Activated CD4-positive, alpha-beta T cell treated with anti-CD3 and anti-CD28 coated beads, Interleukin-2, amount 10 ng/mL, durations not matched to agents 7 days and 5 days (primary cell): ENCODE measurements at regions not wholly inside any gene's neighbourhood (a gene's known extent, or its start where the extent isn't known, plus 50 kb on each side); places are given as distances from the start of the nearest gene placed in this dataset.

Experiments
- CTCF ChIA-PET: fragments of 350-600 bp; sonication (Branson Sonifier 250); formaldehyde crosslinking; loops from one replicate; lab custom pipeline; 2021; ENCODE audit warnings: antibody characterized with exemption; lab: Charles Lee
- POLR2A ChIA-PET: fragments of 350-600 bp; sonication (Branson Sonifier 250); formaldehyde crosslinking; loops from one replicate; lab custom pipeline; 2021; ENCODE audit warnings: antibody characterized with exemption; lab: Charles Lee
- DNase-seq: peaks from one replicate; pipeline ENCODE4 v3.0.0-alpha.2; 2020
- H3K27ac Mint-ChIP-seq: one replicate; pipeline ENCODE4 v1.8.0; 2021; ENCODE audit warnings: mild to moderate bottlenecking, moderate library complexity, mixed read lengths
- H3K27me3 Mint-ChIP-seq: one replicate; pipeline ENCODE4 v1.8.0; 2021; ENCODE audit warnings: mixed read lengths
- H3K36me3 Mint-ChIP-seq: one replicate; pipeline ENCODE4 v1.8.0; 2021; ENCODE audit warnings: low read depth, mixed read lengths
- H3K4me1 Mint-ChIP-seq: one replicate; pipeline ENCODE4 v1.8.0; 2021; ENCODE audit warnings: mixed read lengths
- H3K4me3 Mint-ChIP-seq: one replicate; pipeline ENCODE4 v1.8.0; 2021; ENCODE audit warnings: mild to moderate bottlenecking, moderate library complexity, mixed read lengths
- H3K9me3 Mint-ChIP-seq: one replicate; pipeline ENCODE4 v1.8.0; 2021; ENCODE audit warnings: mixed read lengths

DNA sequence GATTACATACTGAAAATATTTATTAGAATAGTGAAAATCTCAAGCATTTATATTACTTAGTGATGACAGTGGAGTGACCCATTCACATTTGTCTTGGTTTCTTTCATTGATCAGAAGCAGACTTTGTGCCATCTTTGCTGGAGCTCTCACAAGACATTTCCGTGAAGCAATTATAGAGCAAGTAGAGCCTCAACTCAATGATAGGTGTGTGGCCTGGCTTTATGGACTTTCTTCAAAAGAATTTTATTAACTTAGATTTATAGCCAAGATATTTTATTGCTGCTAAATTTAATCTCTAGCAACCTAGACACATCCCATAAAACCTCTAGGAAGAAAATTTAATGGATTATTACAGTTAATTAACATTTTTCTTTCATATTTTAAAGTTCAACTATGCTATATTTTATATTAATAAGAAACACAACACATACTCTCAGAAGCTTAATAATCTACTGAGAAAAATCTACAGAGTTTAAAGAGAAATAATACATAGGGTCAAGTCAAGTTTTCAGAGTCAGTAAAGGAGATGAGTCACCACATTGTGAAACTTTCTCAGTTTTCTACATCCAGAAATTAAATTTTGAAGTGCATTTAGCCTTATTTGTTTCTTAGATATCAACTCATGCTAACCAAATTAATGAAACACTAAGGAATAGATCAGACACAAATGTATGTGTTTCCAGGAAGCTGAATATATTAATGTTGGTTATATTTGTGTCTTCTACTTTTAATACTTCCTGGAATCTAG, 160.5 kb downstream of the LACC1 start:
- Mint-ChIP-seq H3K27me3 (peaks cover 18% of the 10 kb centered on the region), H3K4me1 (no peaks in the 10 kb centered on the region), H3K9me3 (no peaks in the 10 kb centered on the region), H3K36me3 (no peaks in the 10 kb centered on the region), H3K4me3 (no peak overlapping the region), H3K27ac (no peak overlapping the region)
- no peak for DNase-seq
- CTCF ChIA-PET: no interaction called here
- POLR2A ChIA-PET: no interaction called here

DNA sequence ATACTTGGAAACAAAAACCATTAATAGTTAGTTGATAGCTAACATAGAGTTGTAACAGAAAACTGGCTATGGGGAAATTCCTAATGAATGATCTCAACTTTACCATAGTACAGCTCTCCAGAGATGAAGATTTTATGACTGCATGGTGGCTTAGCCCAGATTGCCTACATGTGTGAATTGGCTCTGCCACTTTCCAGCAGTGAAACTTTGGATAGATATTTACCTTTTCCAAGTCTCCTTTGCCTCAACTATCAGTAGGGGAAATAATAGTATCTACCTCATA, 161.1 kb downstream of the LACC1 start:
- Mint-ChIP-seq H3K36me3 (no peaks in the 10 kb centered on the region), H3K9me3 (no peaks in the 10 kb centered on the region), H3K4me1 (no peaks in the 10 kb centered on the region), H3K27ac (no peak overlapping the region), H3K27me3 (peaks cover 16% of the 10 kb centered on the region), H3K4me3 (no peak overlapping the region)
- ChIA-PET POLR2A (no interaction called here), CTCF (no interaction called here)
- no peak for DNase-seq

DNA sequence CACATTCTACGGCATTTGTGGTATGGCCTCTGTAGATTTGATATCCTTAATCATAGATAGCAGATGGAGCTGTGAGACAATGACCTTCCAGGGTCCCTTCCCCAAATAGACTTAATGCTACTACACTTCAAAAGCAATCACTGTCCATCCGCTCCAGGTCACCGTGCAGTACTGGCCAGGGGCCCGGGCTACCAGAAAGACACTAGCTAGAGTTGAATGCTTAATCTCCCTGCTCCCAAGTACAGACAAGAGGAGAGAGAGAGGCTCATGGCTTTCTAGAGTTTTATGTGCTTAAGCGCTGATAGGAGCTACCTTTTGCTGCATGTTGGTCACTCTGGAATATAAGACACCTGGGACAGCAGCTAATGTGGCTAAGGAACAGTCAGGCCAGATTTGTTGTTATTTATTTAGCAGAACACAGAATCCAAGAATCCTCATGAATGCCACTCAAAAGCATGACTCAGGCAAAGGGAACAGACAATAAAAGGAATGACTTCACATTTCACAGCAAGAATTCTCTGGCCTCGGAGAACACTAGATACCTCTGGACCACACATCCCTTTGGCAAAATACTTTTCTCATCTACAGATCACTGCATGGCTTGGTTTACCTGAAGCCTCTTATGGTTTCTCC, 165.0 kb downstream of the LACC1 start:
- no peak overlapping the region for H3K27ac Mint-ChIP-seq
- peaks cover 23% of the 10 kb centered on the region for H3K27me3 Mint-ChIP-seq
- H3K4me3 Mint-ChIP-seq: no peak overlapping the region
- H3K4me1 Mint-ChIP-seq: no peaks in the 10 kb centered on the region
- CTCF ChIA-PET: interaction anchor here (0.6 kb wide), 1 partner anchor 319 kb away, joined by 3 read pairs; no protein-coding TSS in a partner anchor
- POLR2A ChIA-PET: no interaction called here
- no peaks in the 10 kb centered on the region for H3K36me3 Mint-ChIP-seq
- DNase-seq: no peak
- H3K9me3 Mint-ChIP-seq: no peaks in the 10 kb centered on the region

DNA sequence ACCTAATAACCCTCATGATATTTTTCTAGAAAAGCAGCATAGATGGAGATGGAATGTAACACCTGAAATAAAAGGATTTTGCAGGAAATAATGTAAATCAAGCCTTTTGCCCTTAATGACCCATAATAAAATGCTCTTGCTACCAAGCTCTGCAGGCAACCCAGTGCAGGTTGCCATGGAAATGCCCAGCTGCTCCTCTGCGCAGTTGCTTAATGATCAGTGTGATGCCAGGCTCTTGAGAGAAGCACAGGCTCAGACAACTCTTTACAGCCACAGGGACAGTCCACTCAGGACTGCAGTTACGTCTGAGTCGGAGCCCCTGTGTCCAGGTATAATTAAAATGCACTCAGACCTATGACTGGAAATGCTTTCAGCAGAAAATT, 165.5 kb downstream of the LACC1 start:
- no peaks in the 10 kb centered on the region for H3K4me1 Mint-ChIP-seq
- H3K36me3 Mint-ChIP-seq: no peaks in the 10 kb centered on the region

DNA sequence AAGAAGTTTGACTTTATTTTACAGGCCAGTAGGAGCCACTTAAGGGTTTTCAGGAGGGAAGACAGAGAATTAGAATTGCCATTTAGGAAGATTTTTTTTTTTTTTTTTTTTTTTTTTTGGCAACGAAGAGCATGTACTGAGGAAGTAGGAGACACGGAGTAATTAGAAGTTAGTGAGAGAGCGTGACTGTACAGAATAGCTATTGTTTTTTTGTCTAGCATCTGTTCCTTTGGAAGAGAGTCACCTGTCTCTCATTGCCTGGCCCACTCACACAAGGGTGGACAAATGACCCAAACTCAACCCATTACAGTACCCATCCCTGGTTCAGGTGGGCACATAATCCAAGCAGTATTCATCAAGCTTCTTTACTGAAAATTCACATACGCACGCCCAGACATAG, 166.7 kb downstream of the LACC1 start:
- POLR2A ChIA-PET: no interaction called here
- no peaks in the 10 kb centered on the region for H3K9me3 Mint-ChIP-seq
- no peaks in the 10 kb centered on the region for H3K36me3 Mint-ChIP-seq
- no peak for DNase-seq
- no peak overlapping the region for H3K27ac Mint-ChIP-seq
- no peaks in the 10 kb centered on the region for H3K4me1 Mint-ChIP-seq
- H3K27me3 Mint-ChIP-seq: peaks cover 23% of the 10 kb centered on the region
- CTCF ChIA-PET: no interaction called here
- no peak overlapping the region for H3K4me3 Mint-ChIP-seq

More for the DNA sequence above, 165.5 kb downstream of the LACC1 start:
- H3K4me3 Mint-ChIP-seq: no peak overlapping the region
- peaks cover 27% of the 10 kb centered on the region for H3K27me3 Mint-ChIP-seq
- ChIA-PET POLR2A (no interaction called here), CTCF (no interaction called here)
- H3K9me3 Mint-ChIP-seq: no peaks in the 10 kb centered on the region
- H3K27ac Mint-ChIP-seq: no peak overlapping the region
- no peak for DNase-seq

DNA sequence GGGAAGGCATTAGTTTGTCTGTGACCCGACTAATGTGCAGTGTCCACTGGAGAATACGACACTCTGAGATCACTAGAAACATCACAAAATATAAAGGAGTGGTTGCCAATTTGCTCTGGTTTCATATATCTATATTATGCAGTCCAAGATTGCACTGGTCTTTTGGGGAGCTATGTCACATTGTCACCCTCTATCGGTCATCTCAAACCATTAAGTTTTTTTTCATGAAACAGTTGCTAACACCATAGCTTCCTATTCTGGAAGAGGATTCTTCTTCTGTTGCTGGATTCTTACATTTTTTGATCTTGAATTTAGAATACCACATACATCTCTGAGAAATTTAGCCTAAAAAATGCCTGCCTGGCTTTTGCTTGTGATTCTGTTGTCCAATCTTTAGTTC, 168.6 kb downstream of the LACC1 start:
- Mint-ChIP-seq H3K36me3 (no peaks in the 10 kb centered on the region), H3K27me3 (peaks cover 26% of the 10 kb centered on the region), H3K4me3 (no peak overlapping the region), H3K4me1 (no peaks in the 10 kb centered on the region), H3K9me3 (no peaks in the 10 kb centered on the region), H3K27ac (no peak overlapping the region)
- CTCF ChIA-PET: interaction anchor here (1.0 to 1.3 kb wide), 2 partner anchors 84 to 143 kb away, joined by 3 read pairs; no protein-coding TSS in a partner anchor
- POLR2A ChIA-PET: no interaction called here
- no peak for DNase-seq

DNA sequence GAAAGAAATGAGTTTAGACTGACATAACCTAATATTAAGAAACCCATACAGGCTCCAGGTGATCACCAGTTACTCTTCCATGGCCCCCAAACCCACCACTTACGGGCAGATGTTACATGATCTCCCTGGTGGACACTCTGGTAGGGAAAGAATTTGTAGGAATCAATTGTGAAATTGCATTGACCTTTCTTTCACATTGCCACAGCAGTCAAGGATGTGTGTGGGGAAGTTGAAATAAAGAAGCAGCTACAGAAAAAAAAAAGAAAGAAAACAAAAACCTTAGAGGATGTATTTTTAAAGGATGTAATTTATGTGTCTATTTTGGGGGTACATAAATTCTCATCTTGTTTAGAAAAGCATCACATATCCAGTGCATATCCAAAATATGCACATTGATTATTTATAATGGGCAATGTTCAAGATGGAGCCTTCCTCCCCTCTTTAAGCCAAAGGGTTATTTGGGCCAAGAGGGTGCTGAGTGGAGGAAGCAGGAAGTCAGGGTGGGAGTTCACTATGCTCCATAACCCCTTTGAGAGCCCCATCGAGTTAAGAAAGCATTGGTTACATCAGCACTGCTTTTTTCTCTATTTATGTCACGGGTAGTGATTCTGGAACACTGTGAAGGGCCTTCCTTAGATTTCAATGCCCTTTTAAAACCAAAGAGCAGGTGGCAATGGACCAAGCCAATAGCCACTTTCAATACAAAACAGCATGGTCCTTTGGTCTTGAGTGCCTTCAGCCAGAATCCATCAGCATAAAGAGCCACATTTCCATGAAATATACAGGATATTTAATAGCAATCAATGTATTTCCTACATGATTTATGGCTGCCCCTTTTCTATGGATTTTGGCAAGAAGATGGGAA, 169.6 kb downstream of the LACC1 start:
- Mint-ChIP-seq H3K4me3 (no peak overlapping the region), H3K27ac (no peak overlapping the region), H3K9me3 (no peaks in the 10 kb centered on the region), H3K27me3 (peaks cover 29% of the 10 kb centered on the region), H3K36me3 (no peaks in the 10 kb centered on the region), H3K4me1 (no peaks in the 10 kb centered on the region)
- no peak for DNase-seq
- ChIA-PET POLR2A (no interaction called here), CTCF (interaction anchor here (1.0 kb wide), 1 partner anchor 83 kb away, joined by 3 read pairs; no protein-coding TSS in a partner anchor)

DNA sequence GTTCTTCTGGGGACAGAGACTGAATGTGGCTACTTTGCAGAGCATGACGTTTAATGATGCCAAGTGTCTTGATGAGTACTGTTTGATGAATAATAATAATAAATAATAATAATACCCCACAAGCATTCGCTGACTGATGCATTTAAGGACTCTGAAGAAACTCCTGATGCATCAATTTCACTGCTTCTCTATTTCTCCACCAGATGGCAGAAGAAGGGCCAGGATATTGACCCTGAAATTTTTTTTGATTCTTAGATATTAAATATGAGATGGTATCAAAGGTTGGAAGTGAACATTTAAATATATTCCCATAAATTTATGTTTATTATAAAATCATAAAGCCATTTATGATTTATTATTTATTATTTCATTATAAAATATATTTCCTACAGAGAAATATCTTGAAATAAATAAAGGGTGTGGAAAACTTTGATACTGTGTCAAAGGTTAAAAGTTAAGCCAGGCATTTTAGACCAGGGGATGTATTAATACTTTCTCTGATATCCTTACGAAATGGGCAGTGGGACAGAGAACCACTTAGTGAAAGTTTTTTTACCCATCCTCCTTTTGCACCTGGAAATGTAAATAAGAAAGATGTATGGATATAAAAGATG, 170.9 kb downstream of the LACC1 start:
- Mint-ChIP-seq H3K4me1 (peaks cover 2% of the 10 kb centered on the region), H3K27me3 (peaks cover 41% of the 10 kb centered on the region), H3K36me3 (no peaks in the 10 kb centered on the region), H3K9me3 (no peaks in the 10 kb centered on the region), H3K4me3 (no peak overlapping the region), H3K27ac (no peak overlapping the region)
- POLR2A ChIA-PET: no interaction called here
- no peak for DNase-seq
- CTCF ChIA-PET: no interaction called here

DNA sequence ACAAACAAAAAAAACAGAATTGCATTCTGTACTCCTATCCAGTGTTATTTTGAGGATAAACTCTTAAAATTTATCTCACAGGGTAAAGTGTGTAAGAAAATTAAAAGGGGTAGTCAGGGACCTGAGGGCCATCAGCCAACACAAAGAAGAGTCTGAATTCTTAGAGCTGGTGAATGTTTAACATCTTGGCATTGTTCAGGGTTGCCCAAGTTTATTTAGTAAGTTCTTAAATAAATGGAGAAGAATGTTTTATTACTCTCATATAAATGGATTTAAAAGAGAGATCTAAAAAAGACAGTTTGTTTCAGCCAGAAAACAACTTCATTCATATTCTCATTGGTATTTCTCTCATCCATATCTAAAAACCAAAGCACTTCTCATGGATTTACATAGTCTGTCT, 171.7 kb downstream of the LACC1 start:
- H3K4me3 Mint-ChIP-seq: no peak overlapping the region
- peaks cover 45% of the 10 kb centered on the region for H3K27me3 Mint-ChIP-seq
- no peaks in the 10 kb centered on the region for H3K36me3 Mint-ChIP-seq
- DNase-seq: no peak
- no peaks in the 10 kb centered on the region for H3K9me3 Mint-ChIP-seq
- no peak overlapping the region for H3K27ac Mint-ChIP-seq
- ChIA-PET POLR2A (no interaction called here), CTCF (no interaction called here)
- H3K4me1 Mint-ChIP-seq: peaks cover 6% of the 10 kb centered on the region

DNA sequence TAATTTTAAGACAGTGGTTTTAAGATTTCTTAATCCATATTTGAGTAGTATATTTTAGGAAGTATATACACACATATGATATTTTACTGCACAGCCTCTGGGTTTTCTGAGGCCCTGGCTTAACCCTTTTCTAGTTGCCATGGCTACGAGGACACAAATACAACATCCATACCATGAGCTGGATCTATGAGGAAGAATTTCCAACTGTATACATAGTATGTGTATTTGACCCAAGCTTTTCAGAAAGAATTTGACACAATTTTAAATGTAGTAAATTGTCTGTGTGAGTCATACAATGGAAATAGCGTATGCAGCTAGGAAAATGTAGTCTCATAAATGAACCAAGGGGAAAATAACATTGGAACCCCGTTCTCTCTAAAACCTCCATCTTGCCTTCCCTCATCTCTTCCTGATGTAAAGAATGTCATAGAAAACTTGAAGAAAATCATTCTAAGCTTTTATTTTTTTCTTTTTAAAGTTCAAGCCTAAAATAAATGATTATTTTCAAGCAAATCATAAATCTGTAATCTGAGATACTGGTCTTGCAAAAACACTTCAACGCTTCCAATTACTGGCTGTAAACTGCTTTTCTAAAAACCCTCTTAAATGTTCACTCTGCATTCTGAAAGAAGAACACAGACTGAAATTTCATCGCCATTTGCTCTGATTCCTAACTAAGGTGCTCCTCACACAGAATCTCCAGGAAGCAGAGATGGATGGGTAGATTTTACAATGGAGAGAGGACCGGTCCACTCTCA, 172.4 kb downstream of the LACC1 start:
- CTCF ChIA-PET: no interaction called here
- DNase-seq: no peak
- Mint-ChIP-seq H3K36me3 (no peaks in the 10 kb centered on the region), H3K4me1 (peaks cover 6% of the 10 kb centered on the region), H3K4me3 (no peak overlapping the region), H3K27me3 (peaks cover 45% of the 10 kb centered on the region), H3K27ac (no peak overlapping the region), H3K9me3 (no peaks in the 10 kb centered on the region)
- POLR2A ChIA-PET: no interaction called here

DNA sequence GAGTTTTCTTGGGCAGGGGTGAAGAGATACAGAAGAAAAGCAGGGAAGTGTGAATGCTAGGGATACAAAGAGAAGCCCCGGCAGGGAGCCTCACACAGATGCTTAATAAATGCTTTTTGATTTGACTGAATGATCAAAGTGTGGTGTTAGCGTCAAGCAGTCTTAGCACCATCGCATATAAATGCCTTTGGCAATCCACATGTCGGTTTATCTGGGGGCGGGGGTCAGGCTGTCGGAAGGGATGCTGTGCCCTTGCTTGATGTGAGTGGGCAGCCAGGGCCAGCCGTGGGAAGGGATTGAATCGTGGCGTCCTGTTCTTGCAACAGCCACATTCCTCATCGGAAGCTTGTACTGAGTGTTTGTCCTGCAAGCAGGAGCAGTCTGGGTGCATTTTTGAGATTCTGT, 173.1 kb downstream of the LACC1 start:
- H3K4me3 Mint-ChIP-seq: no peak overlapping the region
- H3K36me3 Mint-ChIP-seq: no peaks in the 10 kb centered on the region
- no peak for DNase-seq
- ChIA-PET CTCF (no interaction called here), POLR2A (no interaction called here)
- no peak overlapping the region for H3K27ac Mint-ChIP-seq
- peaks cover 6% of the 10 kb centered on the region for H3K4me1 Mint-ChIP-seq
- no peaks in the 10 kb centered on the region for H3K9me3 Mint-ChIP-seq
- peaks cover 43% of the 10 kb centered on the region for H3K27me3 Mint-ChIP-seq

DNA sequence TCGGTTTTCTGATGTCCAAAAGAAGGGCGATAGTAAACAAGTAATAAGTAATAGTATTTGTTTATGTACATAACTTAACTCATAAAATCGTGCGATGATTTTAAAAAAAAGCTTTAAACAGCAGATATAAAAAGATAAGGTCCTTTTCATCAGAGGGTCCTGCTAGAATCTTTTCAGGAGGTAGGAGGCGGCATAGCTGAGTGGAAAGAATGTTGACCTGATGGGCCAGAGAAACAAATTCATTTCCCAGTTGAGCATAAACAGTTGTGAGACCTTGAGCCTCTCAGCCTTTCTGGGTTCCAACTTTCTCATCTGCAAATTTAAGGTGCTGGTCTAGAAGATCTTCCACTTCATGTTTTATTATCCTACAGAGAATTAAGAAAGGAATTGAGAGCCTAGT, 173.5 kb downstream of the LACC1 start:
- POLR2A ChIA-PET: no interaction called here
- Mint-ChIP-seq H3K9me3 (no peaks in the 10 kb centered on the region), H3K4me3 (no peak overlapping the region)

More for the DNA sequence above, 173.5 kb downstream of the LACC1 start:
- DNase-seq: no peak
- no peak overlapping the region for H3K27ac Mint-ChIP-seq
- peaks cover 46% of the 10 kb centered on the region for H3K27me3 Mint-ChIP-seq
- CTCF ChIA-PET: no interaction called here
- no peaks in the 10 kb centered on the region for H3K36me3 Mint-ChIP-seq
- H3K4me1 Mint-ChIP-seq: peaks cover 6% of the 10 kb centered on the region
